HUES64 (cell line): ENCODE measurements at regions not wholly inside any gene's neighbourhood (a gene's known extent, or its start where the extent isn't known, plus 50 kb on each side); places are given as distances from the start of the nearest gene placed in this dataset.

Experiments
- H3K27ac ChIP-seq: 2 replicates; pipeline ENCODE4 v1.7.0; 2013; ENCODE audit warnings: low read depth, low read length, inconsistent platforms
- H3K27me3 ChIP-seq: 2 replicates; pipeline ENCODE4 v1.6.1; 2013; ENCODE audit warnings: mild to moderate bottlenecking, low read length; ENCODE audit not compliant: insufficient read depth
- H3K36me3 ChIP-seq: 2 replicates; pipeline ENCODE4 v1.6.1; 2013; ENCODE audit warnings: mild to moderate bottlenecking, low read length; ENCODE audit not compliant: insufficient read depth
- H3K4me1 ChIP-seq: 2 replicates; pipeline ENCODE4 v1.6.1; 2013; ENCODE audit warnings: mild to moderate bottlenecking, low read length, moderate library complexity; ENCODE audit not compliant: insufficient read depth
- H3K4me3 ChIP-seq: 2 replicates; pipeline ENCODE4 v1.5.1; 2013; ENCODE audit warnings: mild to moderate bottlenecking, low read length, moderate library complexity
- H3K9ac ChIP-seq: 2 replicates; pipeline ENCODE4 v1.6.1; 2013; ENCODE audit warnings: mild to moderate bottlenecking, low read depth, low read length
- H3K9me3 ChIP-seq: 2 replicates; pipeline ENCODE4 v1.6.1; 2013; ENCODE audit warnings: low read depth, low read length; ENCODE audit not compliant: insufficient read depth
- WGBS: fragments of 150-250, 120-280 bp; methylation state at CpG from one replicate; pipeline ENCODE4 v1.1.7; 2013; ENCODE audit warnings: missing lambda C conversion rate; 5-methylcytosine and 5-hydroxymethylcytosine counted together

GRCh38 chr13:44211704-44212346, 161.8 kb upstream of the SERP2 start:
- WGBS = 89% methylated on average over 13 of the region's 14 CpGs
- Histone ChIP-seq H3K9me3 (no peaks in the 10 kb centered on the region), H3K4me1 (no peaks in the 10 kb centered on the region), H3K27ac (no peak overlapping the region), H3K9ac (no peak overlapping the region), H3K4me3 (no peak overlapping the region), H3K36me3 (no peaks in the 10 kb centered on the region), H3K27me3 (no peaks in the 10 kb centered on the region)

DNA sequence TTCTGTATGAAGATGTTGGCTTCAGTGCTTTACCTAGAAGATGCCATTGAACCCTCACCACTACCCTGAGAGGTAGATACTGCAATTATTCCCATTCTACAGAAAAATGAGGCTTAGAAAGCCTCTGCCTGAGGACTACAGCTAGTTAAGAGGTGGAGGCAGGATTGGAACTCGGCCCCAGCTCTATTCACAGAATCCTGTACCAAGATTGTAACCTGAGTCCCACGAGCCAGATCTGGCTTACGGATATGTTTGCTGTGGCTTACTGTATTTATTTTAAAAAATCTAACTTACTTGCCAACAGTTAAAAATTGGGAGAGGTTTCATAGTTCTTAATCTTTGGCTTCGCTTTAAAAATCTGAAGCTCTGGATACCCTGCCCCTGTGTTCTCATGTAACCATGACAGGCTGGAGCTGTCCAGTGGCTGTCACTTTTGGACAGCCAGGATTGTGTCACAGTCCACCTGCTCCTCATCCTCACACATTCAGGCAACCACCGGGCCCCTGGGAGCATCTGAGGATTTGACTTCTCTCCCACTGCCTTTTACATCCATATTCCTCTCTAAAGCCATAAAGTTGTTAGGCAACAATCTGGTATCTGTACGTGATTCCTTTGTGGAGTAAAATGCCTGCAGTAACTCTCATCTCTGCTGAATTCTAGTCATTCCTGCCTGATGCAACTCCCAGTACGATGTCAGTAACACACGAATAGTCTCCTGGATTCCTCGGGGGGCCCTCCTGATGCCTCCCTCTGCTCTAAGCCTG, 160.8 kb upstream of the SERP2 start:
- 81% methylated on average over 9 of the region's 9 CpGs for WGBS
- no peaks in the 10 kb centered on the region for H3K27me3 ChIP-seq
- H3K36me3 ChIP-seq = no peaks in the 10 kb centered on the region
- no peaks in the 10 kb centered on the region for H3K4me1 ChIP-seq
- H3K9ac ChIP-seq = no peak overlapping the region
- H3K9me3 ChIP-seq = no peaks in the 10 kb centered on the region
- no peak overlapping the region for H3K27ac ChIP-seq
- no peak overlapping the region for H3K4me3 ChIP-seq

- Histone ChIP-seq H3K27ac (no peak overlapping the region), H3K27me3 (no peaks in the 10 kb centered on the region), H3K9me3 (no peaks in the 10 kb centered on the region), H3K4me3 (no peak overlapping the region), H3K36me3 (no peaks in the 10 kb centered on the region), H3K9ac (no peak overlapping the region), H3K4me1 (0 out of 2 replicates have a peak, but pooled peaks cover 7% of the 10 kb centered on the region)
- WGBS = 85% methylated on average over 10 of the region's 10 CpGs
Observed at GRCh38 chr13:44218501-44219240, 155.0 kb upstream of the SERP2 start.

- H3K9ac ChIP-seq = no peak overlapping the region
- no peak overlapping the region for H3K4me3 ChIP-seq
- no peaks in the 10 kb centered on the region for H3K9me3 ChIP-seq
- H3K4me1 ChIP-seq = 0 out of 2 replicates have a peak, but pooled peaks cover 7% of the 10 kb centered on the region
- H3K27ac ChIP-seq = no peak overlapping the region
- WGBS = 90% methylated on average over 13 of the region's 13 CpGs
- H3K27me3 ChIP-seq = no peaks in the 10 kb centered on the region
- no peaks in the 10 kb centered on the region for H3K36me3 ChIP-seq
Observed at GRCh38 chr13:44219577-44220548, 153.8 kb upstream of the SERP2 start.

- 86% methylated on average over 3 of the region's 3 CpGs for WGBS
- no peak overlapping the region for H3K27ac ChIP-seq
- H3K36me3 ChIP-seq = no peaks in the 10 kb centered on the region
- no peaks in the 10 kb centered on the region for H3K27me3 ChIP-seq
- H3K4me1 ChIP-seq = 0 out of 2 replicates have a peak, but pooled peaks cover 7% of the 10 kb centered on the region
- no peak overlapping the region for H3K4me3 ChIP-seq
- H3K9ac ChIP-seq = no peak overlapping the region
- H3K9me3 ChIP-seq = no peaks in the 10 kb centered on the region
Observed at GRCh38 chr13:44220948-44221347, 152.7 kb upstream of the SERP2 start.

DNA sequence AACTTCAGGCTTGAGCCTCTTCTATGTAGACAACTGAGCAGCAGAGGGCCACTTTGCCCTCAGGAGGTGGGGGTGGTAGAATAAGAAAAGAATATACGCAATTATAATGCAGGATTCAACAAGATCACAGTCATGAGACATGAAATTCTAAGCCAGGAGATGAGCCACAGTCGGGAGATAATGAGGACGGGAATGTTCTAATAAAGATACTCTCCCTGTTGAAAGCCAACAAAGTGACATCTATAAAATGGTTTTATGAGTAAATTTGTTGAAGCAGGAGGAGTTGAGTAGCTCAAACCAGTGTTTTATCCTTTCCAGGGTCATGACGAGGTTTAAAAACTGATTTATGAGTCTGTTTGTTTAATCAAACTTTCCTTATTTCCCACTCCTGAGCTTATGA, 152.0 kb upstream of the SERP2 start:
- Histone ChIP-seq H3K27me3 (no peaks in the 10 kb centered on the region), H3K9ac (no peak overlapping the region), H3K4me1 (0 out of 2 replicates have a peak, but pooled peaks cover 7% of the 10 kb centered on the region), H3K36me3 (no peaks in the 10 kb centered on the region), H3K27ac (no peak overlapping the region), H3K9me3 (no peaks in the 10 kb centered on the region), H3K4me3 (no peak overlapping the region)
- WGBS = 95% methylated on average over 4 of the region's 4 CpGs

DNA sequence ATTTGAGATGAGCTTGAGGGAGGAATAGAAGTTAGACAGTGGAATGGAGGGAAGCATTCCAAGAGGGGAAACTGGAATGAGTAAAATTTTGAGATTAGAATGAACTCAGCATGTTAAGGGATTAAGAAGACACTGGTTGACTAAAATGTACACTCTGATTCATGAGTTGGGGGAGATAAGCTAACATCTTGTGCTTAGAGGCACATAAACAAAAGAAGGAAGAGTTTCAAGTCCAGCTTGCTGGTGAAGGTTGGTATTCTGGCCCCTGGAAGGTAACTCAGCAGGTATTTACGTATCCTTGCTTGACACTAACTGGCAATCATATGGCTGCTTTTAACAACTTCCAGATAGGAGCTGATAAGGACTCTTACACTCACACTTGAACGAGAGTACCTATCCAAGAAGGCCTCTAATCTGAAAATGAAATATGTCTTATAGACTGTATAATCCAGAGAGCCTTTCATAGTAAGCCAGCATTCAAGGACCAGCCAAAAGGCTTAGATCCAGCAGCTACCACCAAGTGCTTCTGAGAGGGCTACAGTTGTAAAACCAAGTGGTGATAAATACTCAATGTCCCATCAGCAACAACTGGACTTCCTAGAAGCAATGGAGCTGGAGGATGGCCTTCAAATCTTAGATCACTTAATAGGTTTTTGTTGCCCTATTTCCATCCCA, 149.7 kb upstream of the SERP2 start:
- no peaks in the 10 kb centered on the region for H3K27me3 ChIP-seq
- H3K9me3 ChIP-seq = no peaks in the 10 kb centered on the region
- no peak overlapping the region for H3K9ac ChIP-seq
- no peak overlapping the region for H3K4me3 ChIP-seq
- H3K27ac ChIP-seq = no peak overlapping the region
- H3K36me3 ChIP-seq = no peaks in the 10 kb centered on the region
- H3K4me1 ChIP-seq = 0 out of 2 replicates have a peak, but pooled peaks cover 7% of the 10 kb centered on the region
- WGBS = 76% methylated on average over 2 of the region's 2 CpGs

- no peak overlapping the region for H3K4me3 ChIP-seq
- H3K36me3 ChIP-seq = no peaks in the 10 kb centered on the region
- no peak overlapping the region for H3K9ac ChIP-seq
- H3K4me1 ChIP-seq = 0 out of 2 replicates have a peak, but pooled peaks cover 7% of the 10 kb centered on the region
- H3K9me3 ChIP-seq = no peaks in the 10 kb centered on the region
- H3K27me3 ChIP-seq = no peaks in the 10 kb centered on the region
- H3K27ac ChIP-seq = no peak overlapping the region
- WGBS = 93% methylated on average over 1 of the region's 2 CpGs
Observed at GRCh38 chr13:44224450-44225149, 149.0 kb upstream of the SERP2 start.

DNA sequence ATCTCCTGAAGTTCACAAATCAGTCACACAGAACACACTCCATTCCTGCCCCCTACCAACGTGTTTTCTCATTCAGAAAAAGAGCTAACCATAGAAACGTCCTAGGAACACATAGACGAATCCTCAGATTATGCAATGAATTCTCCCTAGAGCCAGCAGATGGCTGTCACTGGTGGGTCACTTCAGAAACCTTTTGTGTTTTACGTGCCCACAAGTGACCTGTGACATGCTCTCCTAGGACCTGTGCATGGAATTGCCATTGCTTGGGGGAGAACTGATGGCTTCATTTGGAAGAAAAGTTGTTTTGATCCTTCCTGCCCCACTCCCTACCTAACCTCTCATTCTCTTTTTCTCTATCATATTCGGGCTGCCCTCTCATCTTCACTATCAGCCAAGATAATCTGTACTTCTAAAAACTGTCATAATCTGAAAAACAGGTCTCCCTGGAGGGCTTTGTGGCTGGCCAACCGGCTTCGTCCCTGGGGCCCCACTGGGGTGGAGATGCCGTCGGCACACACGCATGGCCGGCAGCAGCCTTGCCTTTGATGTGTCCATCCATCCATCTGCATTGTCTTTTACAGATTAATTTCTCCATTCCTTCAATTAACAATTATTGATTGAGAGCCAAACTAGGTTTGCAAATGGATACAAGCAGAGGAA, 144.1 kb upstream of the SERP2 start:
- 88% methylated on average over 11 of the region's 11 CpGs for WGBS
- H3K4me3 ChIP-seq = no peak overlapping the region
- H3K9me3 ChIP-seq = no peaks in the 10 kb centered on the region
- H3K36me3 ChIP-seq = no peaks in the 10 kb centered on the region
- H3K27ac ChIP-seq = no peak overlapping the region
- H3K27me3 ChIP-seq = no peaks in the 10 kb centered on the region
- peaks cover 13% of the 10 kb centered on the region for H3K4me1 ChIP-seq
- H3K9ac ChIP-seq = no peak overlapping the region
